Stimulated activated CD4-positive, alpha-beta T cell treated with anti-CD3 and anti-CD28 coated beads, Interleukin-15, amount 100 ng/mL, for 24 hours (primary cell): ENCODE measurements at regions not wholly inside any gene's neighbourhood (a gene's known extent, or its start where the extent isn't known, plus 50 kb on each side); places are given as distances from the start of the nearest gene placed in this dataset.
"Not testable (repeated sequence)": the region's sequence is repeated elsewhere in the genome, so short reads cannot be mapped to it uniquely, and the experiment has no call there.

Experiments used
- DNase-seq: peaks from one replicate; pipeline ENCODE4 v3.0.0-alpha.2; 2020

DNA sequence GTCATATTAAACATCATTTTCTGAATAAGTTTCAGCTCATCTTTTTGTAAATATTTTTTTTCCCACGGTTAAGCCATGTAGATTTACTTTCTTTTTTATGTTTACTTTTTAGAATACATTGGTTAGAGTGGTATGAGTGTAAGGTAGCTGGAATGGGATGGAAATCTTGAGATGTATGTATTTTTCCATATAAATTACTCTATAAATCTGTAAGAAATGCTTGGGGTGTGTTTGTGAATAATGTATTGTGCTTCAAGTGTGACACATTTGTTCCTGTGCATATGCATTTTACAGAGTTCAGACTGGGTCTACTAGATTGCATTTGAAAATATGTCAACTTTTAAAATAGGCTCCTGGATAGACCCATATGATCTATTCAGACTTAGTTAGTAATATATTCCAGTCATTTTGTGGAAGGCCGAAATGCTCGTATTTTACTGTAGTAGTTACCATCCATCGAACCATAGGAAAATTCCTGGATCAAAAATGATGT, 756.8 kb downstream of the RAPGEF2 start:
- no peak for DNase-seq

DNA sequence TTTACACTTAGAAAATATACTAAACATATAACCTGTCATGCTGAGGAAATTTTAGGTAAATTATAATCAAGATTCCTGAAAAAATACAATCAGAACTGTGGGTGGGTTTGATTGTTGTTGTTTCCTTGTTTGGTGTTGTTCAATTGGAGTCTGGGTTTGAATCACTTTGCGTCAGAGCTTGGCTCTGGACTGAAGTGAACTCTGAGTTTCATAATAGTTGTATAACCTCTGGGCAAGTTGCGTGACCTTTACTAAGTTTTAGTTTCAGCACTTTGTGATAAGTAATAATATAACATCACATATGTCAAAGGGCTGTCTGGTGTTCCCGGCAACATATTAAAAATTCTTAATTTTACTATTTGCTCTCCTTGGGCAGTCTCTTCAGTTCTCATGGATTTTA, 758.1 kb downstream of the RAPGEF2 start:
- DNase-seq: no peak

DNA sequence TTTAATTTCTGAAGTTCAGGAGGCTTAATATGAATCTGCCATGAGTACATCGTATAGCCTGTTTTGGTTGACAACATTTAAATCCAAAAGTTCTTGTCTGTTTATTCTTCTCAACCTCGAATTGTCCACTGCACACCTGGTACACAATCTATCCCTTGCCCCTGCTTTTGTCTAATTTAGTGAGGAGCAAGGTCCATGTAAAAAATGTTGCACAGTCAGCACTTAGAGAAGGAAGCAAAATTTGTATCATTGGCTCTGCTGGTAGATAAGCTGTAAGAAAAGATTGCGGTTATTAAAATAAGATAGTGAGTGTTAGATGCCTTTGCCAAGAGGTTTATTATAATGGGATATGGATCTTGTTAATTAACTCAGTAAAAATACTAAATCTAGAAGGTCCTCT, 761.5 kb downstream of the RAPGEF2 start:
- DNase-seq: no peak

DNA sequence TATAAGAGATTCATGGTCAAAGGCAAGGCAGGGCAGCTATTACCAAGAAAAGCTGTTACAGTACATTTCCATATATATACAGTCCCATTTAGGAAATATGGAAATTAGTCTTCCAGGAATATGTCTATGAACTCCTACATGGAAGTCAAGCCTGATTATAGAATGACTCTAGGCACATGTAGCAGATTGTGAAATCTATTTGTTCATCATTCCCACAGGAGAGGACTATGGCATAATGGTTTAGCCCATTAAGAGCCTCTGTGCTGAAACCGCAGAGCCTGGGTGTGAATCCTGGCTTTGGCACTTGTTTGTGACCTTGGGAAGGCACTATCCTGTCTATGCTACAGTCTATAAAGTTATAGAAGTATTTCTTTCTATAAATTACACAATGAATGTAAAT, 764.8 kb downstream of the RAPGEF2 start:
- no peak for DNase-seq

DNA sequence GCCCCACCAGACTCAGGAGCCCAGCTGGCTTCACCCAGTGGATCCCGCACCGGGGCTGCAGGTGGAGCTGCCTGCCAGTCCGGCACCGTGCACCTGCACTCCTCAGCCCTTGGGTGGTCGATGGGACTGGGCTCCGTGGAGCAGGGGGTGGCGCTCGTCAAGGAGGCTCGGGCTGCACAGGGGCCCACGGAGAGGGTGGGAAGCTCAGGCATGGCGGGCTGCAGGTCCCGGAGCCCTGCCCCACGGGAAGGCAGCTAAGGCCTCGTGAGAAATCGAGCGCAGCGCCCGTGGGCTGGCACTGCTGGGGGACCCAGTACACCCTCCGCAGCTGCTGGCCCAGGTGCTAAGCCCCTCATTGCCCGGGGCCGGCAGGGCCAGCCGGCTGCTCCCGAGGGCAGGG, 766.1 kb downstream of the RAPGEF2 start:
- DNase-seq: not testable (repeated sequence)

DNA sequence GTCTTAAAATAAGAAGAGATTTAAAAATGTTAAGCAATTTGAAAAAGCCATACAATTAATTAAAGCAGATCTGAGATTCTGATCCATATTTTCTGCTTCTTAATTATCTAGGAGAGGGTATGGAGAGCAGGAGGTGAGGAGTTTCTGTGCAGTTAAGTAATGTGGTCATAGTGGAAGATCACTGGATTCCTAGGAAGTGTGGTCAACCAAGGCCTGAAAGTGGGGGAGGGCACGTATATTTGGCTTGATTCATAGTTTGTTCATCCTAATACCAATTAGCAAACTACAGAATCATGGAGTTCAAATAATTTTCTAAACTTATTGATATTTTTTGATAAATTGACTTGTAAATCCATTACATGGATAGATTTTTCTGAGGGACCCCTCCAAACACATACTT, 768.3 kb downstream of the RAPGEF2 start:
- DNase-seq: no peak

DNA sequence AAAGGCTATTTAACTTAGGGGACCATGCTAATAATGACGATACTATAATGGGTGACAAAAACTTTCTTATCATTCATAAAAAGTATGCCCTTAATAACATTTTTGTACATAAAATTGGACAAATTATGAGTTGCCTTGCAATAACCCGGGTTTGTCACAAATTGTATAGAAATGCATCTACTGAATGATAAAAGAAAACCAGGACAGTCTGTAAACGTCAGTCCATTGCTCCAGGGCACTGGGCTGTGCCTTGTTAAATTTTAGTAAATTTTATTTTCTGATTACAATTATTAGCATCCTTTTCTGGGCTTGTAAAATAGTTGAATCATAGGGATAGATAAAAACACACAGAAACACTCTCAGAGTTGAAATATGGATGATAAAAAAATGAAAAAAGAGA, 778.3 kb downstream of the RAPGEF2 start:
- DNase-seq: no peak

DNA sequence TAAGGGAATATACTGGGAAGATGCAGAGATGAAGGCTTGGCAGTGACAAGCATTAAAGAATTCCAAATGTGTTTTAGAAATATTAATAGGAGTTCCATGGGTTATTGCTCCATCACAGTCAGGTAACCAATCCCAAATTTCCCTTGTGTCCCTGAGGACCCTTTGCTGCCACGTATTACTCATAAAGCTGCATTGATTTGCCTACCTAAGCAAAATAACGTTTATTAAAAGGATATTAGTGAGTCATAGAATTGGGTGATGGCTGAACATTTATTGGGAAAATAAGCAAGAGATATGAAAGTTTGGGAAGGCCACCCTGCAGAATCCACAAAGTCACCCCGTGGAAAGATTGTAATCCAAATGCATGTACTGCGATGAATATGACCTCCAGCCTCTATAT, 782.1 kb downstream of the RAPGEF2 start:
- no peak for DNase-seq

DNA sequence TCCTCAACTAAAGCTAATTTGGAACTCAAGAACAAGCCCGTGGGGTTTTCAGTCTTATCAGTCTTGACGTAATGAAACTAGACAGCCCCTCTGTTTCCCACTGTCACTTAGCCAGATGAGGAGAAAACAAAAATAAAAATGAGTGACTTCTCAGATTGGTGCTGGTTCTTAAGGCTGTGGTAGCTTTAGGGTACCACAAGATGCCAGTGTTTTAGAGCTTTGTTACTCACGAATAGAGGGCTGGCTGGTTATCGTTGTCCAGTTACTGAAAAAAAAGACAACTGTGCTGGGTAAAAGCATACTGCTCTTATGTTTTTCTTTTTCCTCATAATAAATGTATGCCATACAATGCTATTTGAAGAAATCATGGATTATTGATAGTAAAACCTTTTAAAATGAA, 796.7 kb downstream of the RAPGEF2 start:
- DNase-seq: no peak

DNA sequence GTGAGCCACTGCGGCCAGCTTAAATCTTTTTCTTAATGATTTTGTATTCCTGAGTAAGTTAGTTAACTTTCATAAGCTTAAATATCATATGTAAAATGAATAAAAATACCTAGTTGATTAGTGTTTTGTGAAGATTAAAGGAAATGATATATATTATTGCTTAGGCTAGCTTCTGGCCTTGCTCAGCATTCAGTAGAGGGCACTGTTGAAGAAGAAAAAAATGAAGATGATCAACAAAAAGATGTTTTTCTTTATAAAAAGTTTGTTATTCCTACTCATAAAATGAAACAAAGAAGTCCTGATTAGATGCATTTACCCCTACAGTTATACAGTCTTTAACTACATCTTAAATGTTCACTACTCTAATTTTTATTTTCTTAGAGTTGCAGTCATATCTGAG, 797.7 kb downstream of the RAPGEF2 start:
- no peak for DNase-seq

DNA sequence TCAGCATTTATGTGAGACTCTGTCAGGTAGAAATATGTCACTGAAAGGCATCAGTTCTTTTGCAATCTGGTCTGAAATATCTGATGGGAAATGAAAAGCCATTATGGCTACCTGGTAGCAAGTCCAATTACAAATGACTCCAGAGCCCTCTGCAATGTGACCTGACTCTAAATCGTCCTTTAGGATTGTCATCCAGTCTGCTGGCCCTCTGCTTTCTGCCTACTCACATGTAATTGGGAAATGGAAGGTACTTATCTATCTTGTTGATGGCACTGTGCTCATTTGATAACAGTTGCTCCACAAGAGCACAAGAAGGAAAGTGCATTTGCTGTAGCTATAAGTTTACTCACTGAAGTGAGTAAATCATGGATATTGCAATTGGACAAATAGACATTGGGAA, 799.8 kb downstream of the RAPGEF2 start:
- no peak for DNase-seq

DNA sequence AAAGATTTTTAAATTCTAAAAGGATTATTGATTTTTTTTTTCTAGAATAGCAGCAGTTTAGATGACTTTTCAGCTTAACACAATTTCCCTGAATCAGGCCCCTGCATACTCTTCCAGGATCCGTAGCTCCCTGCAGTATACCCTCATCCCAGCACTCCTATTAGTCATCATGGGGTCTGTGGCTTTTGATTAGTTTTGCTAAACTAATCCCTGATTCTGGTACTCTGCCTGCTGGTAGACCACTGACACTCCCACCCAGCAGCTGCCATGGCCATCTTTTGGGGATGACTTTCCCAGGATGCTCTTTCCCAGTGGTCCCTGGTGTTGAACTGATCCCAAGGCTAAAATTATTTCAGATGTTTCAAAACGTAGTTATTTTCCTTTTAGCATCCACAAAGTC, 802.0 kb downstream of the RAPGEF2 start:
- no peak for DNase-seq

DNA sequence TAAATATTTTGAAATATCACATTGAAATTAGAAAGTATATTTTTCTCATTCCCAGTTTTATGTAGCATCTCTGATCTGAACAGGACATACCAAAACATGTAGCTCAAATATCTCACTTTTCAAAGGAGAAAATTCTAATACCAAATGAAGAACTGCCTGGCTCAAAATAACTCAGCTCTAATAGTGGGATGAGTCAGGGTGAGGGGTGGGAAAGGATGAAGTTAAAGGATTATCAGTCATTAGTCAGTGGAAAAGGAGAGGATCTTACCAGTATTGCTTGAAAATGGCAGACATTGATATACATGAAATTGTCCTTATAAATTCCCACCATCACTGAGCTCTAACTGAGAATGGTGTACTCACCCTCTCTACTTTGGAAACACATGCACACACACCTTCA, 803.2 kb downstream of the RAPGEF2 start:
- DNase-seq: no peak

DNA sequence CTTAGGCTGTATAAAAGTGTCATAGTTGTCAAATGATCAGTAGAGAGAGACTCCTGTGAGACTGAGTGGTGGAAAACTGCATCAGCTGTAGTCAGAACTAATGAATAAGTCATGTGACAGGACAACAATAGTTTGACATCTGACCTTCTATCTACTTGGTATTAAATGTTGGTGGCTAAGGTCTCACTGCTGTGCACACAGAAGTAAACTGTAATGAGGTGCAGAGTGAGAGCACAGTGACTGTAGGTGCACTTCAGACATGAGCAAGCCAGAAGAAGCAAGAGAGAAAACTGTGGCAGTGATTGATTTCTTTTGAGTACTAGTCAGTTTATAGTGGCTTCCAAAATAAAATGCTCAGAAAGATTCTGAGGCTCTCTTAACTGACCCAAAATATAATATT, 803.6 kb downstream of the RAPGEF2 start:
- DNase-seq: no peak

DNA sequence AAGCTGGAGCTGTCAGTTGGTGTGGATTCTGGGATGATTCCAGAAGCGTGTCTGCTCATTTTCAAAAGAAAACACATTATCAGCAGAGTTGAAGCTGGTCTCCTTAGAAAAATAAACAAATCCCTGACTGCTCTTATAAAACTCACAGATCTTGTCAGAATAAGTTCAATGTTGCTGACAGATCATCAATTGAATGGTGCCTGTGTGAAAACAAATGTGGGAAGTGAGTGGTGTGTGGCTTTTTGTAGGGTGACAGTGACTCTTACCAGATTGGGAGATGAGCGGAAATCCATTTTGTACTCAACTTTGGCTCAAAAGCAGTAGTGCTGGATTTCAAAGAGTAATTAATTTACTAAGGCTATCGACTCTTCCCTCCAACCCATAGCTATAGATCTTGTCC, 807.8 kb downstream of the RAPGEF2 start:
- no peak for DNase-seq

DNA sequence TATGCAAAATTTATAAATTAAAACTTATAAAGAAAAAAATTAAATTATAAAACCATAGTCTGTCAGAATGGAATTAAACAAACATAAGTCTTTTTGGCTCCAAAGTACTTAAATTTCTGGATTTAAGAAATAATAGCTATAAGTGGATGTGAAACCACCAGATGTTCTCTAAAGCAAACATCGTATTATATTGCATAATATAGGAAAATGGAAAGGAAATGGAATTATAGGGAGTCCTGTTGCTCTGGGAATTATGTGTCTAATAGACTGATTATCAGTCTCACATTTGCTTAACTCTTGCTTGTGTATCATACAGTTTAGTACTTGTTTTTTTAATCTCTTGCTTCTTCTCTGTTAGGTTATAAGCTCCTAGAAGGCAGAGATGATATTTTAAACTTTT, 819.2 kb downstream of the RAPGEF2 start:
- no peak for DNase-seq

DNA sequence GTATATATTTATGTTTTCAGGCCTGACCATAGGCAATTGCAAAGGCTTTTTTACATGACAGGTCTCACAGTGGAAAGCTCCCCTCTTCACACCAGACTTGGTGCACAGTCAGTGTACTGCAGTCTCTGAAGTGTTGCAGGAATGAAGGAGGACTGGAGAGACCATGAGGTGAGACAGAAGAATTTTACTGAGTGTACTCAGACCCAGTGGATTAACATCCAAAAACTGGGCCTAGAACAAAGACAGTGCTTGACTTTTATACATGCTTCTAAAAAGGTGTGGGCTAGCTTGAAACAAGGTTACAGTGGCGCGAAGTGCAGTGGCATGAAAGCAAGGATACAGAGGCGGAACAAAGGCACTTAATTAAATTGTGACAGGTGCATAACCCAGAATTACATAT, 822.9 kb downstream of the RAPGEF2 start:
- no peak for DNase-seq

DNA sequence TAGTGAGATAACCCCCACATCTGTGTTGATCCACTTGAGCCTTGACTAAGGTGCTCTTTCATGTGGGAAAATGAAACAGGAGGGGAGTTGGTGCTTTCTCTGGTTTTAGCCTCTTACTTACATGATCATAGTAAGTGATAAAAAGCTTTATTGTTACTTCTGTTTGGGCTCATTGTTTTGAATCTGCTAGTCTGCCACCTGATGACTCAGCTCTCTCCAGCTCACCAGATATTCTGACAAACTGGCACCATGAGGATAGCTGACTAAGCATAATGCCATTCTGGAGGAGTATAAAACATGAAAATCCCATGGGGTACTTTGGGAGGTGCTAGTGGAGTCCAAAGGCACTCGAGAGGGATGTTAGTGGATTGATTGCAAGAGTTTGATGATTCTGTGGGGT, 824.0 kb downstream of the RAPGEF2 start:
- DNase-seq: no peak

DNA sequence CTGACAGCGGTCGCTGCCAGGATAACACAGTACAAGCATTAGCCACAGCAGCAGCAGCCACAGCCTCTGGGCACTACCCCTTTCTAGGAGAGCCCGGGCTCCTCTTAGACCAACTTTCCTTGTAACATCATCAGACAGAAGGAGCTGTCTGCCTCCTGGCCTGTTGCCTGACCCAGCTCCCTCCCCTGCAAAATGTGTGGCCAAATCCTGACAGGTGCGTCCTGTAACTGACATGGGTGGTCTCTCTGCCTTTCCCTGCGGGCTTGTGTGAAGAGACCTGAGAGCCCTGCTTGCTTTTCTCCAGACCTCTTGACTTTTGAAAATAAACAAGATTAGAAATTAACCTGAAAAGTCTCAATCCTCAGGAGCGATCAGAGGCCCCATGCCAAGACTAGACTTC, 824.9 kb downstream of the RAPGEF2 start:
- no peak for DNase-seq

DNA sequence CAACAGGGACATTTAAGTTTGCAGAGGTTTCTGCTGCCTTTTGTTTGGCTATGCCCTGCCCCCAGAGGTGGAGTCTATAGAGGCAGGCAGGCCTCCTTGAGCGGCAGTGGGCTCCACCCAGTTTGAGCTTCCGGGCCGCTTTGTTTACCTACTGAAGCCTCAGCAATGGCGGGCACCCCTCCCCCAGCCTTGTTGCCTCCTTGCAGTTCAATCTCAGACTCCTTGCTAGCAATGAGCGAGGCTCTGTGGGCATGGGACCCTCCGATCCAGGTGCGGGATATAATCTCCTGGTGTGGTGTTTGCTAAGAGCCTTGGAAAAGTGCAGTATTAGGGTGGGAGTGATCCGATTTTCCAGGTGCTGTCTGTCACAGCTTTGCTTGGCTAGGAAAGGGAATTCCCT, 831.7 kb downstream of the RAPGEF2 start:
- not testable (repeated sequence) for DNase-seq

DNA sequence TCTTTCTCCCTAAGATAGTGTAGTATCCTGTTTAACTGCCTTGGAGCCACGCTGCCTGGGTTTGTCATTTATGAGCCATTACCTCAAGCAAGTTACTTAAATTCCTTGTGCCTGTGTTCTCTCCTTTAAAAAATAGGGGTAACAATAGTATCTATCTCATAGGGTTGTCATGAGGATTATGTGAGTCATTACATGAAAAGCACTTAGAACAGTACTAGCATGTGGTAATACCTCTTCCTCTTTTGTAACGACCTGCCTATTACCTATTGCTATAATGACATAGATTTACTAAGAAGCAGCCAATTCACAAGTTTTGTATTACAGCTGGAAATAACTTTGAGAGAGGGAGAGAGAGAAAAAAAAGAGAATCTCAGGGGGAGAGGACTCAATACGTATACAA, 834.7 kb downstream of the RAPGEF2 start:
- no peak for DNase-seq

DNA sequence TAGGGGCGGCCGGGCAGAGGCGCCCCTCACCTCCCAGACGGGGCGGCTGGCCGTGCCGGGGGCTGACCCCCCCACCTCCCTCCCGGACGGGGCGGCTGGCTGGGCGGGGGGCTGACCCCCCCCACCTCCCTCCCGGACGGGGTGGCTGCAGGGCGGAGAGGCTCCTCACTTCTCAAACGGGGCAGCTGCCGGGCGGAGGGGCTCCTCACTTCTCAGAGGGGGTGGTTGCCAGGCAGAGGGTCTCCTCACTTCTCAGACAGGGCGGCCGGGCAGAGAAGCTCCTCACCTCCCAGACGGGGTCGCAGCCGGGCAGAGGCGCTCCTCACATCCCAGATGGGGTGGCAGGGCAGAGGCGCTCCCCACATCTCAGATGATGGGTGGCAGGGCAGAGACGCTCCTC, 836.8 kb downstream of the RAPGEF2 start:
- not testable (repeated sequence) for DNase-seq

DNA sequence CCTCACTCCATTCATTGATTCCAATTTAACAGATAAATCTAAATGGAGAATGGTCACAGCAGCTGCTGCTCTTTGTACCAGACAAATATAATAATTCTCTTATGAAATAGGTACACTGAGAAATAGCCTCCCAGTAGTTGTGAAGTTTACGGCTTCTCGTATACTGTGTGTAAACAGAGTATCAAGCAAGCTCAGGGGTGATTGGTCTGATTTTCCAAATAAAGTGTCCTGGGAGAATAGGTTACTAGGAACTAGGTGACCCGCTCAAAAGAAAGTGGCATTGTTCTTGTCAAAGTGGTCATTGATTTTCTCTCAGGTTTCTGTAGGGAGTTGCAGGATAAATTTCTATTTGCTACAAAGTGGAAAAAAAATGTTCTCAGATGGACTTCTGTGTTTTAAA, 838.2 kb downstream of the RAPGEF2 start:
- no peak for DNase-seq

DNA sequence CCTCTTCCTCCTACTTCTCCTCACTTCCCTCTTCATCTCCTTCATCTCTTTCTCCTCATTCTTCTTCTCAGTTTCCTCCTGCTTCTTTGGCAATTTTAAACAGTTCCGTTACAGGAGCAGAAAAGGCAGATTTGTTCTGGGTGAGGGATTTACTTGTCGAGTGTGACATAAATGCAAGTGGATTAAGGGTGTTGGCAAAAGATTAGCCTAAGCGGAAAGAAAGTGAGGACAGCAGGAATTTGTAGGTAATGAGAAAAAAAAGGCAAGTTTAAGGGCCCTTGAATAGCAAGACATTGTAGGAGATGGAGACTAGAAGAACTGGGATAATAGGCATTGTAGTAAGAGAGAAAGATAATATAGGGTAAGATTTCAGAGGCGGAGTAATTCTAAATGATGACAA, 841.6 kb downstream of the RAPGEF2 start:
- no peak for DNase-seq

DNA sequence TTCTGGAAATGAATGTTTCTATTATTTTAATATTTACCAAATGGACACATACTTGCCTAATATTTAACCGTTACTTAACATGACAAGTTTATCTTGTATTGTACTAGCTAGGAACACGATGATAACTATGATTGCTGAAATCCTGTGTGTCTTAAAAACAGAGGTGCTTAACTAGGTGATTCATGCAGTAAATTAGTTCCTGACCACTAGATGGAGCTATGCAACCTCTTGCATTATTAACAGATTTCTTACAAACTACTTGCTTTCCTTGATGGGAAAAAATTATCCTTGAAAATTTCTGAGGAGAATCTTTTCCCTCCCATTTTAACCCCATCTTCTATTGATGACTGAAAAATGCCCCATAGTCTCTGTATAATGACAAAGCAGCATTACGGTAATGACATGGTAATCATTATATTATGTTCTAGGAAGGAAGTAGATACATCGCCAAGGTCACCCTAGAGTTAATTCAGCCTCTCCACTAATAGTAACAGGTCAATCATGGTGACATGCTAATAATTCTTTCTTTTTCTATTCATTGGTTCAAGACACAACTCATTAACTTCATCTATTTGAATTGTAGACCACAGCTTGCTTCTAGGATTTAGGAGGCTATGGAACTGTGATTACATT, 844.2 kb downstream of the RAPGEF2 start:
- DNase-seq: no peak

DNA sequence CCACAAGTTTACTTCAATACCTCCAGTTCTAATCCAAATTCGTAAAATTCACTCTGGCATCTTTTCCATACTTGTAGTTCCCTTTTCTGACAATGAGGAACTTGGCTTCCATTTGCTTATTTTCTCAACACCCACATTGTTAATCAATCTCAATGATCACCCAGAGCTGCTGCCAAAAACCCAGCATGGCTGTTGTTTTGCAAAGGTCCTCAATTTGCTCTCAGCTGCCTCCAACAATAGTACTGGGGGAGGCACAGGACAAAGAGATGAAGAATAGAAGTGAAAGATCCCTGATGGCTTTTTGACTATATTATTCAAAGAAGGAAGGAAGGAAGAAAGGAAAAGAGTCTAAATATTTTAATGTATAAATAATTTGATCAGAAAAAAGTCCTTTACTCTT, 847.8 kb downstream of the RAPGEF2 start:
- no peak for DNase-seq
